ENCODE measurements at regions not wholly inside any gene's neighbourhood (a gene's known extent, or its start where the extent isn't known, plus 50 kb on each side); places are given as distances from the start of the nearest gene placed in this dataset.
A peak's percentile ranks its signal among the peaks of the same experiment; 100 is the strongest.

DNA sequence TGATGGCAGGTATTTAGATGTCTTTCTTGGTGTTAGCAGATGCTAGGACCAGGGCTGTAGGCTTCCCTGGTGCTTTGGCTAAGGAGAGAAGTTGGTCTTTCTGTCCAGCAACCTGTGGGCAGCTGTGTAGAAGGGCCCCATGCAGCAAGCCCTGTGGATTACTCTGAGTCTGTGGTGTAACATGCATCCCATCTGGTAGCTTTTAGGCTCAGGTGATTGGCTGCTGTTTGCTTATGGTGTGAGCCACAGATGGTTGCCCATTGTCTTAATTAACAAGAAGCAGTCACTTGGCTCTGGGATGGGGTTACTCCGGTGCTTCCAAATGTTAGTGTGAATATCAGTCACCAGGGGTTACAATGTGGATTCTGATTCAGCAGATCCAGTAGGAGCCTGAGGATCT is 368.6 kb upstream of the C2CD4B start:
- no CpG with 5 or more reads among the region's 1 CpG for WGBS (ENCODE audit: insufficient coverage, low lambda C conversion rate)
- no peak for DNase-seq
- H3K4me3 ChIP-seq (ENCODE audit: low read length), result no peak overlapping the region

DNA sequence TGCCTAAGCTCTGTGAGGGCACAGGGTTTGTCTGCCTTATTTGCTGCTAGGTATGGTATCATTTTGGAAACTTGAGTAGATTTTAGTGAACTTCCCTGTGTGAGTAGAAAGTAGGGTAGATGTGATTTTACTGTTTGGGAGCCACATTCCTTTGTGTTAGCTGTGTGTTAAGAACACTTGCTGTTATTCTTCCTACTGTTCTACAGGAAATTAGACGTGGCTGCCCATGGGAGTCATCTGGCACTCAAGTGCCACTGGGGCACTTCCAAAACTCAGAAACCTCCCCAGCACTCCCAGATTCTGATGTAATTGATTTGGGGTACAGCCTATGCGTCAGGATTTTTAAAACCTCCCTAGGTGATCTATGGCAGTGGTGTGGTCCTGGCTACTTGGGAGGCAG is 369.9 kb upstream of the C2CD4B start:
- H3K27me3 ChIP-seq (ENCODE audit: control insufficient read depth, insufficient read depth, low read length), result no peaks in the 10 kb centered on the region

More for the DNA sequence above, 368.6 kb upstream of the C2CD4B start:
- H3K36me3 ChIP-seq (ENCODE audit: control insufficient read depth, insufficient read depth, low read length), result no peaks in the 10 kb centered on the region
- no peaks in the 10 kb centered on the region for H3K27me3 ChIP-seq (ENCODE audit: control insufficient read depth, insufficient read depth, low read length)
- no peak overlapping the region for H3K27ac ChIP-seq (ENCODE audit: low read length)
- no peaks in the 10 kb centered on the region for H3K4me1 ChIP-seq (ENCODE audit: control insufficient read depth, insufficient read depth, low read length)
- H3K9me3 ChIP-seq (ENCODE audit: control insufficient read depth, low read depth, low read length), result no peaks in the 10 kb centered on the region

GRCh38 chr15:62539236-62539635 is 374.2 kb upstream of the C2CD4B start:
- H3K9me3 ChIP-seq (ENCODE audit: control insufficient read depth, low read depth, low read length), result no peaks in the 10 kb centered on the region
- DNase-seq, result no peak
- H3K4me1 ChIP-seq (ENCODE audit: control insufficient read depth, insufficient read depth, low read length), result no peaks in the 10 kb centered on the region
- no peaks in the 10 kb centered on the region for H3K27me3 ChIP-seq (ENCODE audit: control insufficient read depth, insufficient read depth, low read length)
- H3K36me3 ChIP-seq (ENCODE audit: control insufficient read depth, insufficient read depth, low read length), result no peaks in the 10 kb centered on the region
- H3K27ac ChIP-seq (ENCODE audit: low read length), result no peak overlapping the region
- no CpG with 5 or more reads among the region's 1 CpG for WGBS (ENCODE audit: insufficient coverage, low lambda C conversion rate)
- no peak overlapping the region for H3K4me3 ChIP-seq (ENCODE audit: low read length)

More for the DNA sequence above, 369.9 kb upstream of the C2CD4B start:
- Histone ChIP-seq H3K36me3 (ENCODE audit: control insufficient read depth, insufficient read depth, low read length) (no peaks in the 10 kb centered on the region), H3K4me3 (ENCODE audit: low read length) (no peak overlapping the region), H3K9me3 (ENCODE audit: control insufficient read depth, low read depth, low read length) (no peaks in the 10 kb centered on the region), H3K4me1 (ENCODE audit: control insufficient read depth, insufficient read depth, low read length) (no peaks in the 10 kb centered on the region), H3K27ac (ENCODE audit: low read length) (no peak overlapping the region)
- DNase-seq, result no peak
- WGBS (ENCODE audit: insufficient coverage, low lambda C conversion rate), result 80% methylated on average over 1 of the region's 2 CpGs

- no peak overlapping the region for H3K27ac ChIP-seq (ENCODE audit: low read length)
- 100% methylated on average over 1 of the region's 4 CpGs for WGBS (ENCODE audit: insufficient coverage, low lambda C conversion rate)
- H3K9me3 ChIP-seq (ENCODE audit: control insufficient read depth, low read depth, low read length), result no peaks in the 10 kb centered on the region
- no peak overlapping the region for H3K4me3 ChIP-seq (ENCODE audit: low read length)
- H3K4me1 ChIP-seq (ENCODE audit: control insufficient read depth, insufficient read depth, low read length), result no peaks in the 10 kb centered on the region
- no peaks in the 10 kb centered on the region for H3K36me3 ChIP-seq (ENCODE audit: control insufficient read depth, insufficient read depth, low read length)
- no peak for DNase-seq
- no peaks in the 10 kb centered on the region for H3K27me3 ChIP-seq (ENCODE audit: control insufficient read depth, insufficient read depth, low read length)
Observed at GRCh38 chr15:62541250-62541649, 376.2 kb upstream of the C2CD4B start.

GRCh38 chr15:62541846-62542245 is 376.8 kb upstream of the C2CD4B start:
- Histone ChIP-seq H3K4me3 (ENCODE audit: low read length) (no peak overlapping the region), H3K27ac (ENCODE audit: low read length) (no peak overlapping the region), H3K36me3 (ENCODE audit: control insufficient read depth, insufficient read depth, low read length) (no peaks in the 10 kb centered on the region), H3K27me3 (ENCODE audit: control insufficient read depth, insufficient read depth, low read length) (no peaks in the 10 kb centered on the region), H3K9me3 (ENCODE audit: control insufficient read depth, low read depth, low read length) (no peaks in the 10 kb centered on the region), H3K4me1 (ENCODE audit: control insufficient read depth, insufficient read depth, low read length) (no peaks in the 10 kb centered on the region)
- DNase-seq, result no peak
- WGBS (ENCODE audit: insufficient coverage, low lambda C conversion rate), result 86% methylated on average over 1 of the region's 6 CpGs

- no peaks in the 10 kb centered on the region for H3K36me3 ChIP-seq (ENCODE audit: control insufficient read depth, insufficient read depth, low read length)
- no peak overlapping the region for H3K27ac ChIP-seq (ENCODE audit: low read length)
- H3K4me1 ChIP-seq (ENCODE audit: control insufficient read depth, insufficient read depth, low read length), result no peaks in the 10 kb centered on the region
- H3K27me3 ChIP-seq (ENCODE audit: control insufficient read depth, insufficient read depth, low read length), result no peaks in the 10 kb centered on the region
- H3K4me3 ChIP-seq (ENCODE audit: low read length), result no peak overlapping the region
- DNase-seq, result no peak
- no peaks in the 10 kb centered on the region for H3K9me3 ChIP-seq (ENCODE audit: control insufficient read depth, low read depth, low read length)
- no CpG with 5 or more reads among the region's 3 CpGs for WGBS (ENCODE audit: insufficient coverage, low lambda C conversion rate)
Observed at GRCh38 chr15:62544446-62544845, 379.4 kb upstream of the C2CD4B start.

DNA sequence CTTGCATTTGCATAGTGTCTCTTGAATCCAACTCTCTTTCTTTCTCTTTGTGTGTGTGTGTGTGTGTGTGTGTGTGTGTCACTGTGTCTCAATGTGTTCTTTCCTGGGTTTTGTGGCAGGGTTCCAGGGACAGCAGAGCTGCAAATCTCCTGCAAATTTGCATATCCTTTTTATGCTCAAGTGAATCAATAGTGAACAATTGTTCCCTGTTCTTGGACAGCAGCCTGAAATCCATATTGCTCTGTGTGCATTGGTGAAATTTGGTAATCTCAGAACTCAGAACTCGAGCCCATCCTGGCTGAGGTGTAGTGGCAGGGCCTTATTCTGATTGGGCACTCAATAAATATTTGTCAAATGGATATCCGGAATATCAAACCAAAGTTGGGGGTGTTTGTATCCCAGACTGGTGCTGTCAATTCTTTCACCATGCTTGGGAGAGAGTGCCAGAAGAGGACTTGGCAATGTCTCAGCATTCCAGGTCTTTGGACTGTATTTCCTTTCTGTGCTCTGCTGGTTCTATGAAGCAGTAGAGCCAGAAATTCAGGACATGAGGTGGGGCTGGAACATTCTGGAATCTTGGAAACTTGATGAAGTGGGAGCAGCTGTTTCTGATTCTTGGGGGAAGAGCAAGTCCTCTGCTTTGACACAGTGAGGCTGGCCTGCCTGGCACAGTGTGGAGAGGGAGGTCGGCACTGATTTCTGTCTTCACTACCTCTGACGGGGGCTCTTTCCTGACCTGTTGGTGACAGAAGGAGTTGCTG is 380.6 kb upstream of the C2CD4B start:
- H3K4me3 ChIP-seq (ENCODE audit: low read length), result no peak overlapping the region
- H3K9me3 ChIP-seq (ENCODE audit: control insufficient read depth, low read depth, low read length), result no peaks in the 10 kb centered on the region
- H3K27me3 ChIP-seq (ENCODE audit: control insufficient read depth, insufficient read depth, low read length), result no peaks in the 10 kb centered on the region
- no peak for DNase-seq
- no peak overlapping the region for H3K27ac ChIP-seq (ENCODE audit: low read length)
- WGBS (ENCODE audit: insufficient coverage, low lambda C conversion rate), result no CpG with 5 or more reads among the region's 4 CpGs
- no peaks in the 10 kb centered on the region for H3K4me1 ChIP-seq (ENCODE audit: control insufficient read depth, insufficient read depth, low read length)
- no peaks in the 10 kb centered on the region for H3K36me3 ChIP-seq (ENCODE audit: control insufficient read depth, insufficient read depth, low read length)

- Histone ChIP-seq H3K27me3 (ENCODE audit: control insufficient read depth, insufficient read depth, low read length) (no peaks in the 10 kb centered on the region), H3K27ac (ENCODE audit: low read length) (no peak overlapping the region), H3K4me3 (ENCODE audit: low read length) (no peak overlapping the region), H3K4me1 (ENCODE audit: control insufficient read depth, insufficient read depth, low read length) (no peaks in the 10 kb centered on the region), H3K36me3 (ENCODE audit: control insufficient read depth, insufficient read depth, low read length) (no peaks in the 10 kb centered on the region), H3K9me3 (ENCODE audit: control insufficient read depth, low read depth, low read length) (no peaks in the 10 kb centered on the region)
- WGBS (ENCODE audit: insufficient coverage, low lambda C conversion rate), result no CpG with 5 or more reads among the region's 4 CpGs
- no peak for DNase-seq
Observed at GRCh38 chr15:62546628-62547027, 381.5 kb upstream of the C2CD4B start.

- no peaks in the 10 kb centered on the region for H3K4me1 ChIP-seq (ENCODE audit: control insufficient read depth, insufficient read depth, low read length)
- no peak overlapping the region for H3K4me3 ChIP-seq (ENCODE audit: low read length)
- no peaks in the 10 kb centered on the region for H3K9me3 ChIP-seq (ENCODE audit: control insufficient read depth, low read depth, low read length)
- no peaks in the 10 kb centered on the region for H3K36me3 ChIP-seq (ENCODE audit: control insufficient read depth, insufficient read depth, low read length)
- H3K27me3 ChIP-seq (ENCODE audit: control insufficient read depth, insufficient read depth, low read length), result no peaks in the 10 kb centered on the region
- no peak overlapping the region for H3K27ac ChIP-seq (ENCODE audit: low read length)
- DNase-seq, result no peak
- 100% methylated on average over 1 of the region's 3 CpGs for WGBS (ENCODE audit: insufficient coverage, low lambda C conversion rate)
Observed at GRCh38 chr15:62547584-62547983, 382.5 kb upstream of the C2CD4B start.

- Histone ChIP-seq H3K9me3 (ENCODE audit: control insufficient read depth, low read depth, low read length) (no peaks in the 10 kb centered on the region), H3K27me3 (ENCODE audit: control insufficient read depth, insufficient read depth, low read length) (no peaks in the 10 kb centered on the region), H3K36me3 (ENCODE audit: control insufficient read depth, insufficient read depth, low read length) (no peaks in the 10 kb centered on the region), H3K4me1 (ENCODE audit: control insufficient read depth, insufficient read depth, low read length) (no peaks in the 10 kb centered on the region), H3K27ac (ENCODE audit: low read length) (no peak overlapping the region), H3K4me3 (ENCODE audit: low read length) (no peak overlapping the region)
- DNase-seq, result peak; percentile 33 to 35
- WGBS (ENCODE audit: insufficient coverage, low lambda C conversion rate), result 75% methylated on average over 2 of the region's 5 CpGs
Observed at GRCh38 chr15:62549345-62549970, 384.4 kb upstream of the C2CD4B start.

- Histone ChIP-seq H3K4me3 (ENCODE audit: low read length) (no peak overlapping the region), H3K4me1 (ENCODE audit: control insufficient read depth, insufficient read depth, low read length) (no peaks in the 10 kb centered on the region), H3K27ac (ENCODE audit: low read length) (no peak overlapping the region), H3K9me3 (ENCODE audit: control insufficient read depth, low read depth, low read length) (no peaks in the 10 kb centered on the region), H3K27me3 (ENCODE audit: control insufficient read depth, insufficient read depth, low read length) (no peaks in the 10 kb centered on the region), H3K36me3 (ENCODE audit: control insufficient read depth, insufficient read depth, low read length) (no peaks in the 10 kb centered on the region)
- 88% methylated on average over 1 of the region's 3 CpGs for WGBS (ENCODE audit: insufficient coverage, low lambda C conversion rate)
- no peak for DNase-seq
Observed at GRCh38 chr15:62550106-62550505, 385.0 kb upstream of the C2CD4B start.
